HL-60 (cell line): ENCODE measurements at regions not wholly inside any gene's neighbourhood (a gene's known extent, or its start where the extent isn't known, plus 50 kb on each side); places are given as distances from the start of the nearest gene placed in this dataset.

Experiments used
- DNase-seq, 2 experiments: peaks; one replicate each; pipeline ENCODE4 v3.0.0-alpha.2; 2010 to 2020; ENCODE audit warnings: low read depth in 1 of 2, low spot score in 1 of 2
- H3K27ac ChIP-seq: fragments of 250-450 bp; sonication (Bioruptor Pico); replicated peaks from 2 replicates; pipeline ENCODE4 v1.5.1; 2020; ENCODE audit warnings: mild to moderate bottlenecking, moderate library complexity
- H3K27me3 ChIP-seq: fragments of 250-450 bp; sonication (Bioruptor Pico); 2 replicates; pipeline ENCODE4 v1.5.1; 2021; ENCODE audit warnings: mild to moderate bottlenecking, moderate library complexity; ENCODE audit not compliant: insufficient read depth, poor library complexity, severe bottlenecking
- H3K4me3 ChIP-seq: replicated peaks from 2 replicates; pipeline ENCODE4 v1.5.1; 2011; ENCODE audit warnings: mild to moderate bottlenecking, control low read depth, low read length; ENCODE audit not compliant: insufficient read depth
- GABPA ChIP-seq: IDR thresholded peaks from 2 replicates; pipeline ENCODE4 v1.6.1; 2012; ENCODE audit warnings: low read depth
- POLR2AphosphoS5 ChIP-seq: IDR thresholded peaks from 2 replicates; pipeline ENCODE4 v1.6.1; 2012; ENCODE audit warnings: low read depth
- SPI1 ChIP-seq: IDR thresholded peaks from 2 replicates; pipeline ENCODE4 v1.6.1; 2012; ENCODE audit warnings: low read depth, mild to moderate bottlenecking, borderline replicate concordance
- TF ChIP-seq, protein P1 (sequence below): IDR thresholded peaks from 2 replicates; pipeline ENCODE4 v1.6.1; 2012; ENCODE audit warnings: low read depth; ENCODE audit not compliant: insufficient replicate concordance
- TF ChIP-seq, protein P2 (sequence below): IDR thresholded peaks from one replicate; pipeline ENCODE4 v1.5.1; 2011; ENCODE audit warnings: low read length, control low read depth, inconsistent platforms; ENCODE audit not compliant: insufficient read depth

- no peak overlapping the region for H3K4me3 ChIP-seq
- no peak overlapping the region for H3K27ac ChIP-seq
- no peaks in the 10 kb centered on the region for H3K27me3 ChIP-seq
- no peak for DNase-seq
- TF ChIP-seq POLR2AphosphoS5: no peak
- no peak for TF ChIP-seq GABPA
- TF ChIP-seq, protein P1, sequence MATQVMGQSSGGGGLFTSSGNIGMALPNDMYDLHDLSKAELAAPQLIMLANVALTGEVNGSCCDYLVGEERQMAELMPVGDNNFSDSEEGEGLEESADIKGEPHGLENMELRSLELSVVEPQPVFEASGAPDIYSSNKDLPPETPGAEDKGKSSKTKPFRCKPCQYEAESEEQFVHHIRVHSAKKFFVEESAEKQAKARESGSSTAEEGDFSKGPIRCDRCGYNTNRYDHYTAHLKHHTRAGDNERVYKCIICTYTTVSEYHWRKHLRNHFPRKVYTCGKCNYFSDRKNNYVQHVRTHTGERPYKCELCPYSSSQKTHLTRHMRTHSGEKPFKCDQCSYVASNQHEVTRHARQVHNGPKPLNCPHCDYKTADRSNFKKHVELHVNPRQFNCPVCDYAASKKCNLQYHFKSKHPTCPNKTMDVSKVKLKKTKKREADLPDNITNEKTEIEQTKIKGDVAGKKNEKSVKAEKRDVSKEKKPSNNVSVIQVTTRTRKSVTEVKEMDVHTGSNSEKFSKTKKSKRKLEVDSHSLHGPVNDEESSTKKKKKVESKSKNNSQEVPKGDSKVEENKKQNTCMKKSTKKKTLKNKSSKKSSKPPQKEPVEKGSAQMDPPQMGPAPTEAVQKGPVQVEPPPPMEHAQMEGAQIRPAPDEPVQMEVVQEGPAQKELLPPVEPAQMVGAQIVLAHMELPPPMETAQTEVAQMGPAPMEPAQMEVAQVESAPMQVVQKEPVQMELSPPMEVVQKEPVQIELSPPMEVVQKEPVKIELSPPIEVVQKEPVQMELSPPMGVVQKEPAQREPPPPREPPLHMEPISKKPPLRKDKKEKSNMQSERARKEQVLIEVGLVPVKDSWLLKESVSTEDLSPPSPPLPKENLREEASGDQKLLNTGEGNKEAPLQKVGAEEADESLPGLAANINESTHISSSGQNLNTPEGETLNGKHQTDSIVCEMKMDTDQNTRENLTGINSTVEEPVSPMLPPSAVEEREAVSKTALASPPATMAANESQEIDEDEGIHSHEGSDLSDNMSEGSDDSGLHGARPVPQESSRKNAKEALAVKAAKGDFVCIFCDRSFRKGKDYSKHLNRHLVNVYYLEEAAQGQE: no peak
- TF ChIP-seq, protein P2, sequence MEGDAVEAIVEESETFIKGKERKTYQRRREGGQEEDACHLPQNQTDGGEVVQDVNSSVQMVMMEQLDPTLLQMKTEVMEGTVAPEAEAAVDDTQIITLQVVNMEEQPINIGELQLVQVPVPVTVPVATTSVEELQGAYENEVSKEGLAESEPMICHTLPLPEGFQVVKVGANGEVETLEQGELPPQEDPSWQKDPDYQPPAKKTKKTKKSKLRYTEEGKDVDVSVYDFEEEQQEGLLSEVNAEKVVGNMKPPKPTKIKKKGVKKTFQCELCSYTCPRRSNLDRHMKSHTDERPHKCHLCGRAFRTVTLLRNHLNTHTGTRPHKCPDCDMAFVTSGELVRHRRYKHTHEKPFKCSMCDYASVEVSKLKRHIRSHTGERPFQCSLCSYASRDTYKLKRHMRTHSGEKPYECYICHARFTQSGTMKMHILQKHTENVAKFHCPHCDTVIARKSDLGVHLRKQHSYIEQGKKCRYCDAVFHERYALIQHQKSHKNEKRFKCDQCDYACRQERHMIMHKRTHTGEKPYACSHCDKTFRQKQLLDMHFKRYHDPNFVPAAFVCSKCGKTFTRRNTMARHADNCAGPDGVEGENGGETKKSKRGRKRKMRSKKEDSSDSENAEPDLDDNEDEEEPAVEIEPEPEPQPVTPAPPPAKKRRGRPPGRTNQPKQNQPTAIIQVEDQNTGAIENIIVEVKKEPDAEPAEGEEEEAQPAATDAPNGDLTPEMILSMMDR: no peak
- TF ChIP-seq SPI1: no peak
These were observed 178.8 kb upstream of the C9orf72 start for GRCh38 chr9:27752069-27752468.

DNA sequence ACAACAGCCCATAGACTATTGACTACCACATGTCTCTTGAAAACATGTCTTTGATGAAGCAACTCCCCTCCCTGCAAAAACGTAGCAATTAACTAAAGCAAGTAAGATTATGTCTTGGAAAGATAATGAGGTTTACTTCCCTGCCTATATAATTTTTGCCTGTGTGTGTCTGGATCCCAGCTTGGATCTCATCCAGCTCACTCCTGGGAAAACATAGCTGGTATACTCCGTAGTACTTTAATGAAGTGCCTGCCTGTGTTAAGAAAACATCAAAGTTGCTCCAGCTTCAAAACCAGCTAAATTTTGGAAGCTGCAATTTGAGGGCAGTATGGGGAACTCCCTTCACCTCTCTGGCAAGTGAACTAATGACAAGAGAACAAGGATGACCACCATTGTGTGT lies 182.6 kb upstream of the C9orf72 start:
- TF ChIP-seq GABPA (no peak), SPI1 (no peak), POLR2AphosphoS5 (no peak)
- TF ChIP-seq, protein P2: no peak
- TF ChIP-seq, protein P1: no peak
- Histone ChIP-seq H3K27me3 (no peaks in the 10 kb centered on the region), H3K4me3 (no peak overlapping the region), H3K27ac (no peak overlapping the region)
- DNase-seq: no peak

GRCh38 chr9:27756418-27756817 lies 183.1 kb upstream of the C9orf72 start:
- Histone ChIP-seq H3K27me3 (no peaks in the 10 kb centered on the region), H3K27ac (no peak overlapping the region), H3K4me3 (no peak overlapping the region)
- no peak for DNase-seq
- TF ChIP-seq SPI1 (no peak), GABPA (no peak), POLR2AphosphoS5 (no peak)
- TF ChIP-seq, protein P1: no peak
- TF ChIP-seq, protein P2: no peak
